ENCODE measurements at regions not wholly inside any gene's neighbourhood (a gene's known extent, or its start where the extent isn't known, plus 50 kb on each side); places are given as distances from the start of the nearest gene placed in this dataset.

DNA sequence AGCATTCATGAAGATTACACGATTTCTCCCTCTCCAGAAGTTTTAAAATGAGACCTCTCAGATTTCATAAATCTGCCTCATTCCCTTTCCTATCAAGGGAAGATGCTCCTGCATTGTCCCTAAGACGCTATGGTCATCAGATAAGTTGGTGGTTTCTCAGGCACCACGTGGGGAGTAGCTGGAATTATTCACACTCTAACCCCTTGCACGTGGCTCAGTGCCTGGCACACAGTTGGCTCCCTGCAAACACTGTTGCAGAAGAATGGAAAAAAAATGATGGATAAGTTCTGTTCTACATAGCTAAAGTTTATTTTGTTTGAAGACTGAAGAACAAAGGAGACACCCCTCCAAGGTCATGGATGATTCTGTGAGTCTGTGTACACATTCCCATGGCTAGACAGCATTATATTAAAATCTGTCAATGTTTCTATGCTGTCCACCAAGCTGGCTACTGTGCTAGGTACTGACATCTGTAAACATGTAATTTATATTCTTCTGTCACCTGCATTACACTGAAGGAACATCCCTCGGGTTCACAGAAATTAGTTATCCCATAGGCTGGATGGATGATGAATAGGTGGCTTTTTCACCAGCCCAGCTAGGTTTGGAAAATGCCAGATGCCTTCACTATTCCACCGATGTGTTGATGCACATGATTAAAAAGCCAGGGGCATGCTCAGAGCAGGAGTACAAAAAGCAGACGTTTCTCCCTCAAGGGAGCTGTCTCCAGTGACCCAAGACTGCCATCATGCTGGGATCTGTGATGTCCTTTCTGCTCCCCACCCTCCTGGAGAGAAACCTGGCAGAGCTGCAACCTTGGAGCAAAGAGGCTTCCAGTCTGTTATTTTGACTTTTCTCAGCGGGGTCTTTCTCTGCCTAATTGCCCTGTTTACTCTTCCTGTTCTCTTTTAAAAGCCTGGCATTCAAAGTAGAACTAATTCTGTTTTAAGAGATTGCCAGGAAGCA is 610.5 kb downstream of the UTRN start:
- TF ChIP-seq, protein P1, sequence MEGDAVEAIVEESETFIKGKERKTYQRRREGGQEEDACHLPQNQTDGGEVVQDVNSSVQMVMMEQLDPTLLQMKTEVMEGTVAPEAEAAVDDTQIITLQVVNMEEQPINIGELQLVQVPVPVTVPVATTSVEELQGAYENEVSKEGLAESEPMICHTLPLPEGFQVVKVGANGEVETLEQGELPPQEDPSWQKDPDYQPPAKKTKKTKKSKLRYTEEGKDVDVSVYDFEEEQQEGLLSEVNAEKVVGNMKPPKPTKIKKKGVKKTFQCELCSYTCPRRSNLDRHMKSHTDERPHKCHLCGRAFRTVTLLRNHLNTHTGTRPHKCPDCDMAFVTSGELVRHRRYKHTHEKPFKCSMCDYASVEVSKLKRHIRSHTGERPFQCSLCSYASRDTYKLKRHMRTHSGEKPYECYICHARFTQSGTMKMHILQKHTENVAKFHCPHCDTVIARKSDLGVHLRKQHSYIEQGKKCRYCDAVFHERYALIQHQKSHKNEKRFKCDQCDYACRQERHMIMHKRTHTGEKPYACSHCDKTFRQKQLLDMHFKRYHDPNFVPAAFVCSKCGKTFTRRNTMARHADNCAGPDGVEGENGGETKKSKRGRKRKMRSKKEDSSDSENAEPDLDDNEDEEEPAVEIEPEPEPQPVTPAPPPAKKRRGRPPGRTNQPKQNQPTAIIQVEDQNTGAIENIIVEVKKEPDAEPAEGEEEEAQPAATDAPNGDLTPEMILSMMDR (IDR thresholded peaks at IDR 0.05; ENCODE audit: low read depth, low read length, poor library complexity, severe bottlenecking), result no peak
- TF ChIP-seq EZH2phosphoT487 (IDR thresholded peaks at IDR 0.05; ENCODE audit: borderline replicate concordance, low read length), result no peak
